ENCODE measurements at regions not wholly inside any gene's neighbourhood (a gene's known extent, or its start where the extent isn't known, plus 50 kb on each side); places are given as distances from the start of the nearest gene placed in this dataset.

DNA sequence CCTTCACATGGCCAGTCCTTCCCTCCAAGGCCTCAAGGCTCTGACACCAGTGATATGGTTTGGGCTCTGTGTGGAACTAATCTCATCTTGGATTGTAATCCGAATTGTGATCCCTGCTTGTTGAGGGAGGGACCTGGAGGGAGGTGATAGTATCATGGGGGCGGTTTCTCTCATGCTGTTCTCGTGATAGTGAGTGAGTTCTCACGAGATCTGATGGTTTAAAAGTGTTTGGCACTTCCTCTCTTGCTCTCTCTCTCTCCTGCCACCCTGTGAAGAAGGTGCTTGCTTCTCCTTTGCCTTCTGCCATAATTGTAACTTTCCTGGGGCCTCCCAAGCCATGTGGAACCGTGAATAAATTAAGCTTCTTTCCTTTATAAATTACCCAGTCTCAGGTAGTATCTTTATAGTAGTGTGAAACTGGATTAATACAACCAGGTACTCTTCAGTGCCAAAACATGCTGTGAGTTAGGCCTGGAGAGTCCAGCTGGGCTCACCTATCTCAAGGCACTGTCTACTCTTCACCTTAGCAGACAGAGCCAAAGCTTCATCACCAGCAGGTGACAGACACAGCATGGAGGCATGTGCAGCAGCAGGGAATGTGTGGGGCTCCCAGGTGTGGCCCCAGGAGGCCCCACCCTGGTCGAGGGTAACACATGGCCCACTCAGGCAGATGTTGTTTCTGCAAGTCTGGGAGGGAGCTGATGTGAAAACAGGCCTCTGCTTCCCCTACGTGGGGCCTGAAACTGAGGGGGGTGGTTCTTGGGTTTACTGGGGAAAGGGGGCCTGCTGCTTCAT is 97.5 kb upstream of the CDYL start:
- TF ChIP-seq TAF1 (IDR thresholded peaks at IDR 0.05; ENCODE audit: borderline replicate concordance, insufficient read depth, low read length): no peak
- TF ChIP-seq POLR2AphosphoS5 (IDR thresholded peaks at IDR 0.05; ENCODE audit: low read depth, low read length): no peak
- TF ChIP-seq, protein P1, sequence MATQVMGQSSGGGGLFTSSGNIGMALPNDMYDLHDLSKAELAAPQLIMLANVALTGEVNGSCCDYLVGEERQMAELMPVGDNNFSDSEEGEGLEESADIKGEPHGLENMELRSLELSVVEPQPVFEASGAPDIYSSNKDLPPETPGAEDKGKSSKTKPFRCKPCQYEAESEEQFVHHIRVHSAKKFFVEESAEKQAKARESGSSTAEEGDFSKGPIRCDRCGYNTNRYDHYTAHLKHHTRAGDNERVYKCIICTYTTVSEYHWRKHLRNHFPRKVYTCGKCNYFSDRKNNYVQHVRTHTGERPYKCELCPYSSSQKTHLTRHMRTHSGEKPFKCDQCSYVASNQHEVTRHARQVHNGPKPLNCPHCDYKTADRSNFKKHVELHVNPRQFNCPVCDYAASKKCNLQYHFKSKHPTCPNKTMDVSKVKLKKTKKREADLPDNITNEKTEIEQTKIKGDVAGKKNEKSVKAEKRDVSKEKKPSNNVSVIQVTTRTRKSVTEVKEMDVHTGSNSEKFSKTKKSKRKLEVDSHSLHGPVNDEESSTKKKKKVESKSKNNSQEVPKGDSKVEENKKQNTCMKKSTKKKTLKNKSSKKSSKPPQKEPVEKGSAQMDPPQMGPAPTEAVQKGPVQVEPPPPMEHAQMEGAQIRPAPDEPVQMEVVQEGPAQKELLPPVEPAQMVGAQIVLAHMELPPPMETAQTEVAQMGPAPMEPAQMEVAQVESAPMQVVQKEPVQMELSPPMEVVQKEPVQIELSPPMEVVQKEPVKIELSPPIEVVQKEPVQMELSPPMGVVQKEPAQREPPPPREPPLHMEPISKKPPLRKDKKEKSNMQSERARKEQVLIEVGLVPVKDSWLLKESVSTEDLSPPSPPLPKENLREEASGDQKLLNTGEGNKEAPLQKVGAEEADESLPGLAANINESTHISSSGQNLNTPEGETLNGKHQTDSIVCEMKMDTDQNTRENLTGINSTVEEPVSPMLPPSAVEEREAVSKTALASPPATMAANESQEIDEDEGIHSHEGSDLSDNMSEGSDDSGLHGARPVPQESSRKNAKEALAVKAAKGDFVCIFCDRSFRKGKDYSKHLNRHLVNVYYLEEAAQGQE (IDR thresholded peaks at IDR 0.05; ENCODE audit: insufficient read depth in 1 of 2, low read depth in 2 of 2, low read length in 2 of 2): no peak

Measured in PFSK-1 (cell line).